CD4-positive, alpha-beta T cell (primary cell): ENCODE measurements at regions not wholly inside any gene's neighbourhood (a gene's known extent, or its start where the extent isn't known, plus 50 kb on each side); places are given as distances from the start of the nearest gene placed in this dataset.

Source experiments
- ATAC-seq: fragments of 200-7000 bp; cut with Tn5 transposase; one replicate; pipeline ENCODE4 v1.10.0; 2022; ENCODE audit warnings: mild to moderate bottlenecking; ENCODE audit not compliant: poor library complexity
- CTCF ChIA-PET: fragments of 350-600 bp; sonication (Branson Sonifier 250); formaldehyde crosslinking; loops from one replicate; lab custom pipeline; 2021; ENCODE audit warnings: antibody characterized with exemption, inconsistent platforms; lab: Charles Lee
- POLR2A ChIA-PET: fragments of 350-600 bp; sonication (Branson Sonifier 250); formaldehyde crosslinking; loops from one replicate; lab custom pipeline; 2021; ENCODE audit warnings: antibody characterized with exemption, inconsistent platforms; lab: Charles Lee
- DNase-seq, 14 experiments: peaks; one replicate each; pipeline ENCODE4 v3.0.0-alpha.2; 2013 to 2020; ENCODE audit warnings: mixed read lengths in 2 of 14
- H3K27ac ChIP-seq, 2 donors: one replicate each; pipeline versions ENCODE4 v1.5.1 to v1.7.0; 2013; ENCODE audit warnings: low read length in 2 of 2, low read depth in 1 of 2, mild to moderate bottlenecking in 1 of 2
- H3K27me3 ChIP-seq, 2 experiments: 1 replicate in 1 of 2; 2 replicates in 1 of 2; pipeline versions ENCODE4 v1.6.1 to v1.7.0; 2013; ENCODE audit warnings: low read length in 2 of 2, control low read depth in 1 of 2, mild to moderate bottlenecking in 1 of 2, moderate library complexity in 1 of 2; ENCODE audit not compliant: insufficient read depth in 2 of 2, control insufficient read depth in 1 of 2
- H3K36me3 ChIP-seq: one replicate; pipeline ENCODE4 v1.6.1; 2013; ENCODE audit warnings: low read length, control low read depth; ENCODE audit not compliant: insufficient read depth
- H3K4me1 ChIP-seq: one replicate; pipeline ENCODE4 v1.6.1; 2013; ENCODE audit warnings: low read length, control low read depth; ENCODE audit not compliant: insufficient read depth
- H3K4me3 ChIP-seq: one replicate; pipeline ENCODE4 v1.5.1; 2013; ENCODE audit warnings: mild to moderate bottlenecking, low read length, moderate library complexity
- H3K9me3 ChIP-seq, 2 experiments: 1 replicate in 1 of 2; 2 replicates in 1 of 2; pipeline versions ENCODE4 v1.6.1 to v1.7.0; 2013; ENCODE audit warnings: low read length in 2 of 2, mild to moderate bottlenecking in 2 of 2, control low read depth in 1 of 2, moderate library complexity in 1 of 2; ENCODE audit not compliant: control insufficient read depth in 1 of 2, insufficient read depth in 1 of 2
- H3K27ac Mint-ChIP-seq: one replicate; pipeline ENCODE4 v1.8.0; 2020; ENCODE audit warnings: mixed read lengths
- H3K27me3 Mint-ChIP-seq: one replicate; pipeline ENCODE4 v1.8.0; 2021; ENCODE audit warnings: mixed read lengths
- H3K36me3 Mint-ChIP-seq: one replicate; pipeline ENCODE4 v1.8.0; 2021; ENCODE audit warnings: low read depth, mixed read lengths
- H3K4me1 Mint-ChIP-seq: one replicate; pipeline ENCODE4 v1.8.0; 2021; ENCODE audit warnings: low read depth, mixed read lengths
- H3K4me3 Mint-ChIP-seq: one replicate; pipeline ENCODE4 v1.8.0; 2020; ENCODE audit warnings: mild to moderate bottlenecking, mixed read lengths
- H3K9me3 Mint-ChIP-seq: one replicate; pipeline ENCODE4 v1.8.0; 2020; ENCODE audit warnings: mixed read lengths
- intact Hi-C, 2 experiments: fragments of 100-400 bp; cut with DNase I in 1 of 2; cut with micrococcal nuclease in 1 of 2; formaldehyde crosslinking; loops; one replicate each; pipeline versions ENCODE4 v1.15.1 to v1.9.0; 2023 to 2025; cut with DNase I, micrococcal nuclease
- TF ChIP-seq, protein P1 (sequence below): fragments of 200-600 bp; IDR thresholded peaks from one replicate; pipeline ENCODE4 v1.8.0; 2022; ENCODE audit warnings: antibody characterized with exemption, mild to moderate bottlenecking

DNA sequence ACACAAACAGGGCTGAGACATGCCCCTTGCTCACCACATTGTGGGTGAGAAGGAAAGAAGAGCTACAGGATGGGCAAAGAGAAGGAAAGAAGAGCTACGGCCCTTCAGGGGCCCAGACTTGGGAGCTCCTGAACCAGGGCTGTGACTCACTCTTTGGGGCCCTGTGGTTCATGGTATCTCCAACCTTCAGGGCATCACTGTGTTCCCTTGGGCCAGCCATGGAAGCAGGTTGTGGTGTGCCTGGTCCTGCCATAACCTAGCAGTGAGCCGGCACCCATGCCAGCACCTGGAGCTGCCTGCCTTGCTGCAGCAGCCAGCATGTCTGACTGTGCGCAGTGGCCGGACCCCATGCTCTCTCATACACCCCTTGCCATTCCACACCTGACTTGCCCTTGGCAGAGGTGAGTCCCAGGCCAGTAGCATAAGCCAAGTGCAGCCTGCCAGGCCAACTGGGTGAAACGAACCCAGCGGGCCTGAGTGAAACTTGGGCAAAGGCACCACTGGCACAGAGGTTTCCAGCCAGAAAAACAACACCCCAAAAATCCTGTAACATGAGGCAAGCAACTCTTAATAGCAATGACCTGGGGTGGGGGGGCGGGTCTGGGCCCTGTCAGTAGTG is 89.0 kb upstream of the CACUL1 start:
- Histone ChIP-seq H3K4me3 (no peak overlapping the region), H3K36me3 (no peaks in the 10 kb centered on the region), H3K27ac (no peak overlapping the region), H3K9me3 (peaks cover 0 to 3% of the 10 kb centered on the region in 2 experiments), H3K27me3 (no peaks in the 10 kb centered on the region), H3K4me1 (peaks cover 2% of the 10 kb centered on the region)
- POLR2A ChIA-PET, result no interaction called here
- Mint-ChIP-seq H3K9me3 (no peaks in the 10 kb centered on the region), H3K4me1 (no peaks in the 10 kb centered on the region), H3K4me3 (no peak overlapping the region), H3K36me3 (no peaks in the 10 kb centered on the region), H3K27ac (no peak overlapping the region), H3K27me3 (peaks cover 10% of the 10 kb centered on the region)
- intact Hi-C loops, result no loop called here
- no peak for ATAC-seq
- CTCF ChIA-PET, result no interaction called here
- no peak for DNase-seq
- TF ChIP-seq, protein P1, sequence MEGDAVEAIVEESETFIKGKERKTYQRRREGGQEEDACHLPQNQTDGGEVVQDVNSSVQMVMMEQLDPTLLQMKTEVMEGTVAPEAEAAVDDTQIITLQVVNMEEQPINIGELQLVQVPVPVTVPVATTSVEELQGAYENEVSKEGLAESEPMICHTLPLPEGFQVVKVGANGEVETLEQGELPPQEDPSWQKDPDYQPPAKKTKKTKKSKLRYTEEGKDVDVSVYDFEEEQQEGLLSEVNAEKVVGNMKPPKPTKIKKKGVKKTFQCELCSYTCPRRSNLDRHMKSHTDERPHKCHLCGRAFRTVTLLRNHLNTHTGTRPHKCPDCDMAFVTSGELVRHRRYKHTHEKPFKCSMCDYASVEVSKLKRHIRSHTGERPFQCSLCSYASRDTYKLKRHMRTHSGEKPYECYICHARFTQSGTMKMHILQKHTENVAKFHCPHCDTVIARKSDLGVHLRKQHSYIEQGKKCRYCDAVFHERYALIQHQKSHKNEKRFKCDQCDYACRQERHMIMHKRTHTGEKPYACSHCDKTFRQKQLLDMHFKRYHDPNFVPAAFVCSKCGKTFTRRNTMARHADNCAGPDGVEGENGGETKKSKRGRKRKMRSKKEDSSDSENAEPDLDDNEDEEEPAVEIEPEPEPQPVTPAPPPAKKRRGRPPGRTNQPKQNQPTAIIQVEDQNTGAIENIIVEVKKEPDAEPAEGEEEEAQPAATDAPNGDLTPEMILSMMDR, result no peak

DNA sequence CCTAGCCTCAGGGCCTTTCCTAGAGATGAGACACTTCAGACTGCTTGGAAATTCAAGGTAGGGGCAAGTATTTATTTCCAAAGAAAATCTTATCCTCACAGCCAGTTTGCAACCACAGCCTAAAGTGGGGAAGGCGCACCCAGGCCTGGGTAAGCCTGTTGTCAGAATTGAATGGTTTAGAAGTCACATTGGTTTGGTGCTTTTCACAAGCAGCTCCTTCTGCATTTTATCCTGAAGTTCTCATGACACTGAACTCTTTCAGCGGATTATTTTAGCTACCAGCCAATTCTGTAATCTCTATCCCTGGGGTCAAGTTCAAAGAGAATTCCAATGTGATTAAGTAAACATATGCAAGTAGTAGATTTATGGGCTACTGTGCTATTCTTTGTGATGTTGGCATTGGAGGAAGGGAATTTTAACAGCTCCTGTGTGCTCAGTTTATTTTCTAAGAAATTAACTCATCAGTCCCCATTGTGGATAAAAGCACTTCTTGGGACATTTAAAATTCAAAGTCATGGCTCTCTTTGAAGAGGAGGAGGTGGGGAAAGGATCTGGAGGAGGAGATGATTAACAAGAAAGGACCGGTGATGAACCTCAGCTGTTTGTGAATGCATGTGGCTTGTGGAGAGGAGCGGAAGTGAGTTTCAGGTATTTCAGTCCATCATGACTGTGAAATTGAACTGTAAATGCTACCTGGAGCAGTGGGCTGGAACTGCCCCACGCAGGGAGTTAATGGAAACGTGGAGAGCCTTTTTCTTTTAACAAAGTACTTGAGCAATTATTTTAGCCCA is 90.2 kb upstream of the CACUL1 start:
- H3K4me3 Mint-ChIP-seq, result no peak overlapping the region
- no peak overlapping the region for H3K27ac ChIP-seq
- no peaks in the 10 kb centered on the region for H3K36me3 ChIP-seq
- no peaks in the 10 kb centered on the region for H3K27me3 ChIP-seq
- ChIA-PET CTCF (no interaction called here), POLR2A (no interaction called here)
- TF ChIP-seq, protein P1, result no peak
- intact Hi-C loops, result no loop called here
- H3K36me3 Mint-ChIP-seq, result no peaks in the 10 kb centered on the region
- no peak overlapping the region for H3K27ac Mint-ChIP-seq
- peaks cover 0 to 3% of the 10 kb centered on the region in 2 experiments for H3K9me3 ChIP-seq
- no peak for ATAC-seq
- H3K4me3 ChIP-seq, result no peak overlapping the region
- H3K4me1 ChIP-seq, result peaks cover 2% of the 10 kb centered on the region
- H3K27me3 Mint-ChIP-seq, result peaks cover 10% of the 10 kb centered on the region
- no peak for DNase-seq
- no peaks in the 10 kb centered on the region for H3K9me3 Mint-ChIP-seq
- no peaks in the 10 kb centered on the region for H3K4me1 Mint-ChIP-seq

DNA sequence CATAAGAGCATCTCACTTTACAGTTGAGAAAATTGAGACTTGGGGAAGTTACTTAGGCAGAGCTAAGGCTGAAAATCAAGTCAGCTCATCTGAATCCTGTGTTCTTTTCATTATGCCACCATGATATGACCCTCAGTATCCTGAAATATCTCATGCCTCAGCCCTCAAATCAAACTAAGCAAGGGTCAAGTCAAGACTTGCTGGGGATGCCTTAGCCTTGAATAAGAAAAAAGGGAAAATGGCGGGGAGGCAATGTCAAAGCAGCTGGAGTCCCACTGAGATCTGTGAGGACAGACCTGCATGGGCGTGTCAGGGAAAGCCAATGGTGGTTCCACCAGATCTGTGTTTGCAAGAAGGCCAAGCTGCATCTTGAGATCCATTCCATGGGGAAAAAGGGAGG is 91.0 kb upstream of the CACUL1 start:
- H3K9me3 ChIP-seq, result peaks cover 0 to 3% of the 10 kb centered on the region in 2 experiments
- no peak overlapping the region for H3K4me3 ChIP-seq
- Mint-ChIP-seq H3K36me3 (no peaks in the 10 kb centered on the region), H3K4me3 (no peak overlapping the region), H3K27me3 (peaks cover 10% of the 10 kb centered on the region), H3K9me3 (no peaks in the 10 kb centered on the region), H3K27ac (no peak overlapping the region), H3K4me1 (no peaks in the 10 kb centered on the region)
- ChIA-PET CTCF (no interaction called here), POLR2A (no interaction called here)
- DNase-seq (no peak), ATAC-seq (no peak)
- TF ChIP-seq, protein P1, result no peak
- H3K27ac ChIP-seq, result no peak overlapping the region
- no peaks in the 10 kb centered on the region for H3K4me1 ChIP-seq
- H3K36me3 ChIP-seq, result no peaks in the 10 kb centered on the region
- intact Hi-C loops, result no loop called here
- H3K27me3 ChIP-seq, result no peaks in the 10 kb centered on the region
